ENCODE measurements at regions not wholly inside any gene's neighbourhood (a gene's known extent, or its start where the extent isn't known, plus 50 kb on each side); places are given as distances from the start of the nearest gene placed in this dataset.

GRCh38 chr20:17849138-17849900 lies 119.3 kb downstream of the SNX5 start:
- DNase-seq (ENCODE audit: low spot score) = no peak
- H3K9me3 ChIP-seq (ENCODE audit: low read length) = no peaks in the 10 kb centered on the region
- in situ Hi-C loops (cut with HindIII; ENCODE audit: extremely low pct_ligation_motif_present, low pct_unique_long_range_greater_than_20kb) = no loop called here
- BruUV-seq (replicated peaks) = no TSS peak
- no peak overlapping the region for H3K27ac ChIP-seq (ENCODE audit: extremely low read length, insufficient read depth, low read length)
- H4K20me1 ChIP-seq (ENCODE audit: insufficient read depth, low read length) = no peaks in the 10 kb centered on the region
- intact Hi-C loops (cut with micrococcal nuclease; ENCODE audit: unreplicated experiment) = no loop called here
- WGBS (ENCODE audit: low lambda C conversion rate) = 41% methylated on average over 6 of the region's 6 CpGs
- H2AFZ ChIP-seq (ENCODE audit: low read length) = peak overlapping the region; percentile 38
- ATAC-seq = peak; percentile 74
- POLR2A ChIA-PET = interaction anchor here (0.8 to 9.9 kb wide), 13 partner anchors 11 to 169 kb away, joined by 3 to 164 read pairs (median 5); partner anchors contain the start of gene RRBP1
- H3K79me2 ChIP-seq (ENCODE audit: insufficient read depth, low read length) = no peaks in the 10 kb centered on the region
- peak overlapping the region; percentile 40 for H3K4me2 ChIP-seq (ENCODE audit: low read depth, low read length)
- H3K27me3 ChIP-seq (ENCODE audit: control insufficient read depth in 1 of 2, insufficient read depth in 2 of 2, low read length in 2 of 2) = peaks cover 0 to 1% of the 10 kb centered on the region in 2 experiments; a peak in 1 of 5 replicates
- CTCF ChIA-PET (ENCODE audit: low intra/inter-chr PET ratio, low total read pairs) = no interaction called here
- peaks cover 75% of the 10 kb centered on the region for H3K4me1 ChIP-seq (ENCODE audit: insufficient read depth, low read length)
- FAIRE-seq = no peak
- no peaks in the 10 kb centered on the region for H3K36me3 ChIP-seq (replicated peaks in 1 of 2; ENCODE audit: control insufficient read depth in 1 of 2, insufficient read depth in 2 of 2, low read length in 2 of 2)
- H3K4me3 ChIP-seq (replicated peaks in 1 of 3; ENCODE audit: insufficient read depth in 1 of 3, low read depth in 2 of 3, low read length in 3 of 3) = no peak overlapping the region
- no peak overlapping the region for H3K9ac ChIP-seq (ENCODE audit: insufficient read depth, low read depth, low read length)
- TF ChIP-seq SAP130 (CRISPR knock-in tag; IDR thresholded peaks at IDR 0.05; ENCODE audit: low read depth) (peak; percentile 21; the same call in 1 of the 2 replicates), SP5 (CRISPR knock-in tag; IDR thresholded peaks at IDR 0.05; ENCODE audit: borderline replicate concordance, low read depth) (0 out of 2 replicates have a peak, but pooled peaks have one; percentile 7), HNF4A (CRISPR knock-in tag; IDR thresholded peaks at IDR 0.05) (peak; percentile 50), GLMP (CRISPR knock-in tag; IDR thresholded peaks at IDR 0.05; ENCODE audit: borderline replicate concordance) (no peak), CHCHD3 (CRISPR knock-in tag; IDR thresholded peaks at IDR 0.05) (no peak), SKI (IDR thresholded peaks at IDR 0.05; ENCODE audit: partially characterized antibody) (no peak), ZNF501 (CRISPR knock-in tag; IDR thresholded peaks at IDR 0.05) (peak; percentile 54; the same call in 1 of the 2 replicates), SALL1 (CRISPR knock-in tag; IDR thresholded peaks at IDR 0.05) (no peak; the same call in 1 of the 2 replicates), REPIN1 (CRISPR knock-in tag; IDR thresholded peaks at IDR 0.05; ENCODE audit: borderline replicate concordance, low read depth) (no peak), MAZ (IDR thresholded peaks at IDR 0.05; ENCODE audit: borderline replicate concordance, low read depth, low read length) (no peak), MAZ (CRISPR knock-in tag; IDR thresholded peaks at IDR 0.05; ENCODE audit: low read depth) (0 out of 2 replicates have a peak, but pooled peaks have one; percentile 3), CHD4 (IDR thresholded peaks at IDR 0.05; ENCODE audit: borderline replicate concordance, low read length) (peak; percentile 54; the same call in 1 of the 2 replicates), HNRNPLL (IDR thresholded peaks at IDR 0.05; ENCODE audit: low read depth, low read length, poor library complexity, severe bottlenecking) (no peak), MTERF4 (CRISPR knock-in tag; IDR thresholded peaks at IDR 0.05) (no peak), ZNF737 (CRISPR knock-in tag; IDR thresholded peaks at IDR 0.05; ENCODE audit: borderline replicate concordance) (no peak), ZNF672 (CRISPR knock-in tag; IDR thresholded peaks at IDR 0.05) (no peak), ZFY (CRISPR knock-in tag; IDR thresholded peaks at IDR 0.05) (peak; percentile 54; the same call in 1 of the 2 replicates)
- TF ChIP-seq, protein P1, sequence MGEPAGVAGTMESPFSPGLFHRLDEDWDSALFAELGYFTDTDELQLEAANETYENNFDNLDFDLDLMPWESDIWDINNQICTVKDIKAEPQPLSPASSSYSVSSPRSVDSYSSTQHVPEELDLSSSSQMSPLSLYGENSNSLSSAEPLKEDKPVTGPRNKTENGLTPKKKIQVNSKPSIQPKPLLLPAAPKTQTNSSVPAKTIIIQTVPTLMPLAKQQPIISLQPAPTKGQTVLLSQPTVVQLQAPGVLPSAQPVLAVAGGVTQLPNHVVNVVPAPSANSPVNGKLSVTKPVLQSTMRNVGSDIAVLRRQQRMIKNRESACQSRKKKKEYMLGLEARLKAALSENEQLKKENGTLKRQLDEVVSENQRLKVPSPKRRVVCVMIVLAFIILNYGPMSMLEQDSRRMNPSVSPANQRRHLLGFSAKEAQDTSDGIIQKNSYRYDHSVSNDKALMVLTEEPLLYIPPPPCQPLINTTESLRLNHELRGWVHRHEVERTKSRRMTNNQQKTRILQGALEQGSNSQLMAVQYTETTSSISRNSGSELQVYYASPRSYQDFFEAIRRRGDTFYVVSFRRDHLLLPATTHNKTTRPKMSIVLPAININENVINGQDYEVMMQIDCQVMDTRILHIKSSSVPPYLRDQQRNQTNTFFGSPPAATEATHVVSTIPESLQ (CRISPR knock-in tag; conservative IDR thresholded peaks at IDR 0.05) = no peak
- TF ChIP-seq, protein P2, sequence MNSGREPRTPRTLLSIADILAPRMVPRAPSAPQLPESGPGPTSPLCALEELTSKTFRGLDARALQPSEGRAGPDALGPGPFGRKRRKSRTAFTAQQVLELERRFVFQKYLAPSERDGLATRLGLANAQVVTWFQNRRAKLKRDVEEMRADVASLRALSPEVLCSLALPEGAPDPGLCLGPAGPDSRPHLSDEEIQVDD (CRISPR knock-in tag; IDR thresholded peaks at IDR 0.05; ENCODE audit: borderline replicate concordance) = 0 out of 2 replicates have a peak, but pooled peaks have one; percentile 59
- TF ChIP-seq, protein P3, sequence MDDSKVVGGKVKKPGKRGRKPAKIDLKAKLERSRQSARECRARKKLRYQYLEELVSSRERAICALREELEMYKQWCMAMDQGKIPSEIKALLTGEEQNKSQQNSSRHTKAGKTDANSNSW (CRISPR knock-in tag; IDR thresholded peaks at IDR 0.05; ENCODE audit: borderline replicate concordance) = no peak

All from HepG2 (cell line).